Neural cell (in vitro differentiated cells): ENCODE measurements at regions not wholly inside any gene's neighbourhood (a gene's known extent, or its start where the extent isn't known, plus 50 kb on each side); places are given as distances from the start of the nearest gene placed in this dataset.

ENCODE experiments used
- EP300 ChIP-seq: fragments of 450-650 bp; conservative IDR thresholded peaks from 2 replicates; pipeline ENCODE4 v1.6.1; 2014; ENCODE audit warnings: antibody characterized with exemption, mild to moderate bottlenecking, moderate library complexity; ENCODE audit not compliant: poor library complexity, severe bottlenecking
- EZH2 ChIP-seq: fragments of 200-600, 300-800 bp; shearing (Covaris generic), sonication (generic); IDR thresholded peaks from 2 replicates; pipeline ENCODE4 v1.6.1; 2014; ENCODE audit warnings: antibody characterized with exemption, low read length, borderline replicate concordance, mild to moderate bottlenecking; ENCODE audit not compliant: insufficient read depth, poor library complexity, severe bottlenecking
- MXI1 ChIP-seq: fragments of 450-650 bp; conservative IDR thresholded peaks from 2 replicates; pipeline ENCODE4 v1.6.1; 2014; ENCODE audit warnings: antibody characterized with exemption, mild to moderate bottlenecking; ENCODE audit not compliant: poor library complexity, severe bottlenecking
- POLR2AphosphoS5 ChIP-seq: IDR thresholded peaks from 2 replicates; pipeline ENCODE4 v1.6.1; 2012
- RAD21 ChIP-seq: fragments of 450-650 bp; conservative IDR thresholded peaks from 2 replicates; pipeline ENCODE4 v1.6.1; 2014; ENCODE audit warnings: antibody characterized with exemption, mild to moderate bottlenecking, moderate library complexity
- SMC3 ChIP-seq: fragments of 450-650 bp; conservative IDR thresholded peaks from 2 replicates; pipeline ENCODE4 v1.6.1; 2014; ENCODE audit warnings: antibody characterized with exemption, mild to moderate bottlenecking, moderate library complexity; ENCODE audit not compliant: poor library complexity
- TAF1 ChIP-seq: IDR thresholded peaks from 2 replicates; pipeline ENCODE4 v1.6.1; 2012; ENCODE audit warnings: low read depth
- TF ChIP-seq, protein P1 (sequence below): IDR thresholded peaks from 2 replicates; pipeline ENCODE4 v1.6.1; 2012; ENCODE audit warnings: borderline replicate concordance
- TF ChIP-seq, protein P2 (sequence below): fragments of 450-650 bp; IDR thresholded peaks from 2 replicates; pipeline ENCODE4 v1.5.1; 2014; ENCODE audit warnings: antibody characterized with exemption, mild to moderate bottlenecking, moderate library complexity; ENCODE audit not compliant: poor library complexity, severe bottlenecking

DNA sequence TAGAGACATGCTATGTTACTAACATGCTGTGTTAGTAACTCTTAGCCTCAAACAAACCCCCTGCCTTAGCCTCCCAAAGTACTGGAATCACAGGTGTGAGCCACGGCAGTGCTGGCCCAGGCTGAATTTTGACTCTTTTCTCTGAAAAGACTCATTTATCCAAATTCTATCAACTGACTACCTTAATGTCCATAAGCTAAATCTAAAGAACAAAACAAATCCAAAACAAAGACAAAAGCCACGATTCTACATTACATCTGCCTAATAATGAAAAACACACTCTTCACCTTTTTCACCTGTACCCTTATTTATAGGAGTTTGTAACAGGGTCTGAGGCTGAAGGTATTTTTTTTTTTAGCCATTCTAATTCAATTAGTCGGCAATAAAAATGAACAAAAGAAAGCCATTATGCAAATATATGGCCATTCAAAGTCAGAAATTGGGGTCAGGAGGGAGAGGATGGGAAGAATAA is 432.5 kb downstream of the RBFOX1 start:
- TF ChIP-seq POLR2AphosphoS5 (no peak), EZH2 (no peak), EP300 (no peak), RAD21 (no peak), SMC3 (no peak), MXI1 (no peak), TAF1 (no peak)
- TF ChIP-seq, protein P1, sequence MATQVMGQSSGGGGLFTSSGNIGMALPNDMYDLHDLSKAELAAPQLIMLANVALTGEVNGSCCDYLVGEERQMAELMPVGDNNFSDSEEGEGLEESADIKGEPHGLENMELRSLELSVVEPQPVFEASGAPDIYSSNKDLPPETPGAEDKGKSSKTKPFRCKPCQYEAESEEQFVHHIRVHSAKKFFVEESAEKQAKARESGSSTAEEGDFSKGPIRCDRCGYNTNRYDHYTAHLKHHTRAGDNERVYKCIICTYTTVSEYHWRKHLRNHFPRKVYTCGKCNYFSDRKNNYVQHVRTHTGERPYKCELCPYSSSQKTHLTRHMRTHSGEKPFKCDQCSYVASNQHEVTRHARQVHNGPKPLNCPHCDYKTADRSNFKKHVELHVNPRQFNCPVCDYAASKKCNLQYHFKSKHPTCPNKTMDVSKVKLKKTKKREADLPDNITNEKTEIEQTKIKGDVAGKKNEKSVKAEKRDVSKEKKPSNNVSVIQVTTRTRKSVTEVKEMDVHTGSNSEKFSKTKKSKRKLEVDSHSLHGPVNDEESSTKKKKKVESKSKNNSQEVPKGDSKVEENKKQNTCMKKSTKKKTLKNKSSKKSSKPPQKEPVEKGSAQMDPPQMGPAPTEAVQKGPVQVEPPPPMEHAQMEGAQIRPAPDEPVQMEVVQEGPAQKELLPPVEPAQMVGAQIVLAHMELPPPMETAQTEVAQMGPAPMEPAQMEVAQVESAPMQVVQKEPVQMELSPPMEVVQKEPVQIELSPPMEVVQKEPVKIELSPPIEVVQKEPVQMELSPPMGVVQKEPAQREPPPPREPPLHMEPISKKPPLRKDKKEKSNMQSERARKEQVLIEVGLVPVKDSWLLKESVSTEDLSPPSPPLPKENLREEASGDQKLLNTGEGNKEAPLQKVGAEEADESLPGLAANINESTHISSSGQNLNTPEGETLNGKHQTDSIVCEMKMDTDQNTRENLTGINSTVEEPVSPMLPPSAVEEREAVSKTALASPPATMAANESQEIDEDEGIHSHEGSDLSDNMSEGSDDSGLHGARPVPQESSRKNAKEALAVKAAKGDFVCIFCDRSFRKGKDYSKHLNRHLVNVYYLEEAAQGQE: no peak
- TF ChIP-seq, protein P2, sequence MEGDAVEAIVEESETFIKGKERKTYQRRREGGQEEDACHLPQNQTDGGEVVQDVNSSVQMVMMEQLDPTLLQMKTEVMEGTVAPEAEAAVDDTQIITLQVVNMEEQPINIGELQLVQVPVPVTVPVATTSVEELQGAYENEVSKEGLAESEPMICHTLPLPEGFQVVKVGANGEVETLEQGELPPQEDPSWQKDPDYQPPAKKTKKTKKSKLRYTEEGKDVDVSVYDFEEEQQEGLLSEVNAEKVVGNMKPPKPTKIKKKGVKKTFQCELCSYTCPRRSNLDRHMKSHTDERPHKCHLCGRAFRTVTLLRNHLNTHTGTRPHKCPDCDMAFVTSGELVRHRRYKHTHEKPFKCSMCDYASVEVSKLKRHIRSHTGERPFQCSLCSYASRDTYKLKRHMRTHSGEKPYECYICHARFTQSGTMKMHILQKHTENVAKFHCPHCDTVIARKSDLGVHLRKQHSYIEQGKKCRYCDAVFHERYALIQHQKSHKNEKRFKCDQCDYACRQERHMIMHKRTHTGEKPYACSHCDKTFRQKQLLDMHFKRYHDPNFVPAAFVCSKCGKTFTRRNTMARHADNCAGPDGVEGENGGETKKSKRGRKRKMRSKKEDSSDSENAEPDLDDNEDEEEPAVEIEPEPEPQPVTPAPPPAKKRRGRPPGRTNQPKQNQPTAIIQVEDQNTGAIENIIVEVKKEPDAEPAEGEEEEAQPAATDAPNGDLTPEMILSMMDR: no peak
